ENCODE measurements at regions not wholly inside any gene's neighbourhood (a gene's known extent, or its start where the extent isn't known, plus 50 kb on each side); places are given as distances from the start of the nearest gene placed in this dataset.

DNA sequence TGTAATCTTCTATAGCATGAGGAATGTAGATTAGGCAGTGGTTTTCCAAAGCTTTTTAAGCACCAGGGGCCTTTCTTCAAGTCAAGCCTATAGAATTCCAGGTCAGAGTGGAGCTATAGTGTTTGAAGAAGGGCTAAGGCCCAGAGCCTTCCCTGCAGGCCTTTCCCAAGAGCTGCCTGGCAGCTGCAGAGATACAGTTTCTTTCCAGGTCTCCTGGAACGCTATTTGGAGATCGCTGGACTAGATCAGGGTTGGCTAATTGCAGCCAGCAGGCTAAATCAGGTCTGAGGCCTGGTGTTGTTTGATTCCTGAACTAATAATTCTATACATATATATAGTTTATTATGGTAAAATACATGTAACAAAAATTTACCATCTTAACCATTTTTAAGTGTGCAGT lies 319.0 kb upstream of the SPRED2 start:
- TF ChIP-seq POLR2A (IDR thresholded peaks at IDR 0.05) (no peak), POLR2AphosphoS5 (IDR thresholded peaks at IDR 0.05) (no peak)

Data from gastroesophageal sphincter (tissue), 2 donors.